ENCODE measurements at regions not wholly inside any gene's neighbourhood (a gene's known extent, or its start where the extent isn't known, plus 50 kb on each side); places are given as distances from the start of the nearest gene placed in this dataset.

- TF ChIP-seq CTCF (IDR thresholded peaks at IDR 0.05 in 2 of 3, conservative IDR thresholded peaks at IDR 0.05 in 1 of 3; ENCODE audit: borderline replicate concordance in 1 of 3, insufficient read depth in 1 of 3, low read depth in 2 of 3, low read length in 2 of 3) (no peak), YY1 (IDR thresholded peaks at IDR 0.05; ENCODE audit: extremely low read depth, insufficient replicate concordance, low read depth, low read length) (no peak), RAD21 (IDR thresholded peaks at IDR 0.05; ENCODE audit: low read depth) (no peak), SIN3A (IDR thresholded peaks at IDR 0.05; ENCODE audit: low read depth) (no peak), MAX (IDR thresholded peaks at IDR 0.05) (no peak), POLR2AphosphoS5 (IDR thresholded peaks at IDR 0.05; ENCODE audit: low read depth, low read length) (no peak), TCF7L2 (IDR thresholded peaks at IDR 0.05; ENCODE audit: borderline replicate concordance, extremely low read depth, insufficient read depth, insufficient read length) (no peak), POLR2A (IDR thresholded peaks at IDR 0.05; ENCODE audit: borderline replicate concordance, extremely low read depth, insufficient read depth, insufficient read length) (no peak), EZH2 (IDR thresholded peaks at IDR 0.05) (no peak), CEBPB (IDR thresholded peaks at IDR 0.05; ENCODE audit: low read depth) (no peak), CBX3 (IDR thresholded peaks at IDR 0.05; ENCODE audit: low read depth) (no peak), ZNF274 (IDR thresholded peaks at IDR 0.05; ENCODE audit: low read depth, low read length) (no peak), REST (IDR thresholded peaks at IDR 0.05; ENCODE audit: low read depth) (no peak), ZFX (IDR thresholded peaks at IDR 0.05) (no peak)
Measured at GRCh38 chr7:106346167-106346677, 61.4 kb upstream of the NAMPT start.

Data from HCT116 (cell line).